ENCODE measurements at regions not wholly inside any gene's neighbourhood (a gene's known extent, or its start where the extent isn't known, plus 50 kb on each side); places are given as distances from the start of the nearest gene placed in this dataset.

GRCh38 chr14:100442498-100443490, 119.7 kb downstream of the SLC25A47 start:
- TF ChIP-seq, protein P1, sequence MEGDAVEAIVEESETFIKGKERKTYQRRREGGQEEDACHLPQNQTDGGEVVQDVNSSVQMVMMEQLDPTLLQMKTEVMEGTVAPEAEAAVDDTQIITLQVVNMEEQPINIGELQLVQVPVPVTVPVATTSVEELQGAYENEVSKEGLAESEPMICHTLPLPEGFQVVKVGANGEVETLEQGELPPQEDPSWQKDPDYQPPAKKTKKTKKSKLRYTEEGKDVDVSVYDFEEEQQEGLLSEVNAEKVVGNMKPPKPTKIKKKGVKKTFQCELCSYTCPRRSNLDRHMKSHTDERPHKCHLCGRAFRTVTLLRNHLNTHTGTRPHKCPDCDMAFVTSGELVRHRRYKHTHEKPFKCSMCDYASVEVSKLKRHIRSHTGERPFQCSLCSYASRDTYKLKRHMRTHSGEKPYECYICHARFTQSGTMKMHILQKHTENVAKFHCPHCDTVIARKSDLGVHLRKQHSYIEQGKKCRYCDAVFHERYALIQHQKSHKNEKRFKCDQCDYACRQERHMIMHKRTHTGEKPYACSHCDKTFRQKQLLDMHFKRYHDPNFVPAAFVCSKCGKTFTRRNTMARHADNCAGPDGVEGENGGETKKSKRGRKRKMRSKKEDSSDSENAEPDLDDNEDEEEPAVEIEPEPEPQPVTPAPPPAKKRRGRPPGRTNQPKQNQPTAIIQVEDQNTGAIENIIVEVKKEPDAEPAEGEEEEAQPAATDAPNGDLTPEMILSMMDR (IDR thresholded peaks at IDR 0.05): no peak
- no peak for TF ChIP-seq POLR2A (IDR thresholded peaks at IDR 0.05)

Data from tibial nerve (tissue), 3 donors.